HepG2 (cell line): ENCODE measurements at regions not wholly inside any gene's neighbourhood (a gene's known extent, or its start where the extent isn't known, plus 50 kb on each side); places are given as distances from the start of the nearest gene placed in this dataset.

ENCODE experiments used
- ADNP ChIP-seq: sonication (generic); formaldehyde crosslinking; IDR thresholded peaks from 2 replicates; pipeline ENCODE4 v1.4.0; 2020; ENCODE audit warnings: missing genetic modification reagents
- ATF4 ChIP-seq, 2 experiments: fragments of 450-650 bp in 1 of 2; sonication (generic) in 1 of 2; formaldehyde crosslinking; IDR thresholded peaks; 2 replicates each; pipeline versions ENCODE4 v1.5.0 to v1.8.0; 2020 to 2022; ENCODE audit warnings: mild to moderate bottlenecking in 1 of 2, missing genetic modification reagents in 1 of 2
- GFI1 ChIP-seq: sonication (generic); formaldehyde crosslinking; IDR thresholded peaks from 2 replicates; pipeline ENCODE4 v1.5.0; 2020; ENCODE audit warnings: missing genetic modification reagents, mild to moderate bottlenecking, borderline replicate concordance
- HOMEZ ChIP-seq: IDR thresholded peaks from 2 replicates; pipeline ENCODE4 v1.6.1; 2016; ENCODE audit warnings: low read depth
- RAD21 ChIP-seq: fragments of 450-650 bp; formaldehyde crosslinking; IDR thresholded peaks from 2 replicates; pipeline ENCODE4 v1.5.0; 2020; ENCODE audit warnings: mild to moderate bottlenecking
- SMYD3 ChIP-seq: sonication (generic); formaldehyde crosslinking; IDR thresholded peaks from 2 replicates; pipeline ENCODE4 v1.8.1; 2023; ENCODE audit warnings: mild to moderate bottlenecking, missing genetic modification reagents
- SNAPC2 ChIP-seq: sonication (generic); formaldehyde crosslinking; IDR thresholded peaks from 2 replicates; pipeline ENCODE4 v1.8.1; 2022; ENCODE audit warnings: mild to moderate bottlenecking, missing genetic modification reagents
- THRA ChIP-seq: sonication (generic); formaldehyde crosslinking; IDR thresholded peaks from 2 replicates; pipeline ENCODE4 v1.4.0; 2020; ENCODE audit warnings: missing genetic modification reagents, borderline replicate concordance
- ZNF318 ChIP-seq: sonication (generic); formaldehyde crosslinking; IDR thresholded peaks from 2 replicates; pipeline ENCODE4 v1.4.0; 2020; ENCODE audit warnings: mild to moderate bottlenecking, missing genetic modification reagents
- ZNF546 ChIP-seq: sonication (generic); formaldehyde crosslinking; conservative IDR thresholded peaks from 2 replicates; pipeline ENCODE4 v1.8.1; 2023; ENCODE audit warnings: mild to moderate bottlenecking, missing genetic modification reagents

GRCh38 chr2:183926433-183926832, 671.9 kb upstream of the ZNF804A start (continued):
- TF ChIP-seq ZNF318 (no peak), ATF4 (CRISPR knock-in tag; IDR thresholded peaks at IDR 0.05) (no peak), SMYD3 (CRISPR knock-in tag) (no peak), RAD21 (no peak), ADNP (no peak), ZNF546 (CRISPR knock-in tag) (no peak), HOMEZ (no peak), THRA (CRISPR knock-in tag) (no peak), SNAPC2 (CRISPR knock-in tag) (no peak), GFI1 (no peak)
